Stimulated activated CD8-positive, alpha-beta memory T cell treated with anti-CD3 and anti-CD28 coated beads, Interleukin-7, amount 100 ng/mL, for 24 hours (primary cell): ENCODE measurements at regions not wholly inside any gene's neighbourhood (a gene's known extent, or its start where the extent isn't known, plus 50 kb on each side); places are given as distances from the start of the nearest gene placed in this dataset.
"Not testable (repeated sequence)": the region's sequence is repeated elsewhere in the genome, so short reads cannot be mapped to it uniquely, and the experiment has no call there.

ENCODE experiments used
- DNase-seq: peaks from one replicate; pipeline ENCODE4 v3.0.0-alpha.2; 2020; ENCODE audit warnings: low read depth

DNA sequence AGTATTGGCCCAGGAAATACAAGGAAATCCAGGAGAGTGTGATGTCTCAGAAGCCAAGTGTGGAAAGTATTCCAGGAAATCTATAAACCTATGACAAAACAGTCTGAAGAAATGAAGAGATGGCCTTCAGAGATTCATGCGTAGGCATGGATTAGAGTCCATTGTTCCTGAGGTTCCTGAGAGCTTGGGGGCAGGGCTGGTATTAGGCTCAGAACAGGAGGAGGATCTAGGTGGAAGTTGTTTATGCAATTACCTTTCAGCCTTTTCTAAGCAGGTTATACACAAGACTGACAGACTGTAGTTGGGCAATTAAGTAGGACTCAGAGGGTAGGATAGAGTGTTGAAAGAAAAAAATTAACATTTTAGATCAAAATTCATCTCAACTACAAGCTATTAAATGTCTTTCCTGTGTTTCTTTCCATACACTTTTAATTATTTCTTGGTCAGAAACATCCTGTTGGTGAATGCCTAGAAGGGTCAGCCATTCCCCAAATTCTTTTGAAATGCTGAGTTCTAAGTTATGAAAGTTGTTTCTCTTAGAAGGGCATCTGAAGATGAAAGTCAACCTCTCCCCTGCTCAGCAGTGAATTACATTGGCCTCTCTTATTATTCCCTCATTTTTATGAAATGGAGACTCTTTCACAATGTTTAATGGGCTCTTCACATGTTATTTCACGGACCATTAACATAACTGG lies 201.2 kb upstream of the MYLIP start:
- DNase-seq = no peak

DNA sequence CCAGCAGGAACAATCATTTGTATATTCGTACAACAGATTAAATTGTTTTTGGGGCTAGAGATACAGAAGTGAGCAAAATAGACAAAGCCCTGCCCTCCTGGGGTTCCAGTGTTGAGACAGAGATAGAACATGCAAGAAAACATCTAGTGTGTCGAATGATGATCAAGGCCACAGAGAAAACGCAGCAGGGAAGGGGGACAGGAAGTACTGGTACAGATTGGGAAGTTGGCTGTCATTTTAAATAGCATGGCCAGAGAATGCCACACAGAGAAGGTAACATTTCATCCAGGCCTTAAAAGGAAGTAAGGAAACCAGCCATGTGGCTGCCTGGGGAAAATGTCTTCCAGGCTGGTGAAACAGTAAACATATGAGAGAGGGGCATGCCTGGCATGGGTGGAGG lies 202.6 kb upstream of the MYLIP start:
- no peak for DNase-seq

GRCh38 chr6:15924893-15925292 lies 204.0 kb upstream of the MYLIP start:
- no peak for DNase-seq

DNA sequence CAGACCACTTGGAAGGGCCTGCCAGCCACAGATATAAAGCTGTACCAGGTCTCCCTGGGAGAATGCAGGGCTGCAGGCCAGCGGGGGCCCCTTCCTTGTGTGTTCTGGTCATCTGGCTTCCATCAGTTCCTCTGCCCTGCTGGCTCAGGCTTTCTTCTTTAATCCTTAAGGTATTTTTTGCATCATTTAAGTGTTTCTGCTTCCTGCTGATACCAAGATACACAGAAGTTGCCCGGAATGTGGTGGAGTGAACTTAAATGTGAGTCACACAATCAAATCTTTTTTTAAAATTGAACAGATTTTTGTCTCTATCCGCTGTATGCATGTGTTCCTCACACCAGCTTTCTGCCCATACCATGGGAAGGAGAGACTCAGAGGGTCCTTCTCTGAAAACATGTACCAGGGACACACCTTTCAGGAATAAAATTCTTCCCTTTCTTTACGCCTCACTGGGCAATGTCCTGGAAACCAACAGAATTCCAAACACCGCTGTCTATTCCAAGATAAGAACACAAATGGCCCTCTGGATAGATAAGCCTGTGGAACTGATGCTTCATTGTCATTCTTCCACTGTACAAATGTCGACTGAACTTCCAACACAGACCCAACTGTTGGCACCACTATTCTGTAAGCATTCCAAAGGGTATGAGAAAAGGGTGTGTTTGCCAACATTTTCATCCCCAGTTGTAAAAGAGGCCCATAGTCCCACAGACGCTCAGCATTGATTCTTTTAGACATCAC lies 206.2 kb upstream of the MYLIP start:
- no peak for DNase-seq

GRCh38 chr6:15921243-15921642 lies 207.6 kb upstream of the MYLIP start:
- no peak for DNase-seq

DNA sequence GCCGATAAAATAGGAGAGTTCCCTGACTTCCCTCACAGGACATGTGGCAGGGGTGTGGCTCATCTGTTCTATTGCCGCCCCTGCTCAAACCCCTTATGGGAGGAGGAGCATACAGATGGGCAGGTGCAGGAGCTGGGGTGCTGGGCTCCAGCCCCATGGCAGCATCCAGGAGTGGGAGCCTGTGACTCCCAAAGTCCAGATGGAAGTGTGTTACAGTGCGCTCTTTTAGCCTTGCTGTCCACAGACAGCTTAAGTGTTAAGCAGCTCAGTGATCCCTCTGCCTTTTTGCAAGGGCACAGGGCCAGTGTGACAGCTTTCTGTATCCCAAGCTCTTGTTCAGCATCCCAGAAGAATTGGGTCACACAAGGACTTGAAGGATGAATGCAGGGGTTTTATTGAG lies 212.3 kb upstream of the MYLIP start:
- DNase-seq = no peak

GRCh38 chr6:15915508-15916178 lies 213.2 kb upstream of the MYLIP start:
- no peak for DNase-seq

DNA sequence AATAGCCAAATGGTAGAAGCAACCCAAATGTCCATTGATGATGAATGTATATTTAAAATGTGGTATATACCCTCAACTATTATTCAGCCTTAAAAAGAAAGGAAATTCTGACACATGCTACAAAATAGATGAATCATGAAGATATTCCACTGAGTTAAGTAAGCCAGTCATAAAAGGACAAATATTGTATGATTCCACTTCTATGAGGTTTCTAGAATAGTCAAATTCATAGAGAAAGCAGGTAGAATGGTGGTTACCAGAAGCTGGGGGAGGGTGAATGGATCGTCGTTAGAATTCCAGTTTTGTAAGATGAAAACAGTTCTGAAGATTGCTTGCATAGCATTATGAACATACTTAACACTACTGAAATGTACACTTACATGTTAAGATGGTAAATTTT lies 214.3 kb upstream of the MYLIP start:
- no peak for DNase-seq

GRCh38 chr6:15913573-15913972 lies 215.3 kb upstream of the MYLIP start:
- no peak for DNase-seq

GRCh38 chr6:15912505-15913400 lies 216.1 kb upstream of the MYLIP start:
- DNase-seq = no peak

DNA sequence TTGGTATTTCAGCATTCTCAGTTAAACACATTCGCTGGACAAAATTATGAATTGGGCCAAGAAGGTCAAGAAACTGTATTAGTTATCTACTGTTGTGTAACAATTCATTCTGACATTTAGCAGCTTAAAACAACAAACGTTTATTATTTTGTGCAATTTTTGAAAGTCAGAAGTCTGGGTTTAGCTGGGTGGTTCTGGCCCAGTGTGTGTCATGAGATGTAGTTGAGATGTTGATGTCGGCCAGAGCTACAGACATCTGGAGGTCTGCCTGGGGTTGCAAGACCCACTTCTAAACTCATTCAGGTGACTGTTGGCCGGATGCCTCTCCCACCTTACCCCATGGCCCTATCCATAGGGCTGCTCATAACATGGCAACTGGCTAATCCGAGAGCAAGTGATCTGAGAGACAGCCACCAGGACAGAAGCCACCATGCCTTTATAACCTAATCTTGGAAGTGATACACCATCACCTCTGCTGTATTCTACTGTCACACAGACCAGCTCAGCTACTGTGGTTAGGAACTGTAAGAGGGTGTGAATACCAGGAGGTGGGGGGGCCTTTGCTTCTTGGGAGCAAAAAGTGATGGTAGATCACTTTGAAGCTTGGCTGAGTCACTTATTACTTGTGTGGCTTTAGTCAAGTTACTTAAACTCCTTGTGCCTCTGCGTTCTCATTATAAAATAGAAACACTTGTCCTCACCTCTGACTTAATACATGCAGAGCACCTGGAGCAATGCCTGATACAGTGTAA lies 217.0 kb upstream of the MYLIP start:
- no peak for DNase-seq

- no peak for DNase-seq
Measured at GRCh38 chr6:15909290-15910070, 219.4 kb upstream of the MYLIP start.

GRCh38 chr6:15908871-15909270 lies 220.0 kb upstream of the MYLIP start:
- no peak for DNase-seq

GRCh38 chr6:15907914-15908518 lies 220.9 kb upstream of the MYLIP start:
- no peak for DNase-seq

DNA sequence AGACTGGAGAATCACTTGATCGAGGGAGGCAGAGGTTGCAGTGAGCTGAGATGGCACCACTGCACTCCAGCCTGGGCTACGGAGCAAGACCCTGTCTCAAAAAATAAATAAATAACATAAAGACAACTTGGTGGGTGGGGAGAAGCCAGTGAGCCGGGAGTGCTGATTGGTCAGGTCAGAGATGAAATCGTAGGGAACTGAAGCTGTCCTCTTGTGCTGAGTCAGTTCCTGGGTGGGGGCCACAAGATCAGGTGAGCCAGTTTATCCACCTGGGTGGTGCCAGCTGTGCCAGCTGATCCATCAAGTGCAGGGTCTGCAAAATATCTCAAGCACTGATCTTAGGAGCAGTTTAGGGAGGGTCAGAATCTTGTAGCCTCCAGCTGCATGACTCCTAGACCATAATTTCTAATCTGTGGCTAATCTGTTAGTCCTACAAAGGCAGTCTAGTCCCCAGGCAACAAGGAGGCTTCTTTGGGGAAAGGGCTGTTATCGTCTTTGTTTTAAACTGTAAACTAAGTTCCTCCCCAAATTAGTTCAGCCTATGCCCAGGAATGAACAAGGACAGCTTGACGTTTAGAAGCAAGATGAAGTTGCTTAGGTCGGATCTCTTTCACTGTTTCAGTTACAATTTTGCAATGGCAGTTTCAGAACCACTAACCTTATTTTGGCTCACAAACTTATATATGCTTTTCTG lies 221.5 kb upstream of the MYLIP start:
- not testable (repeated sequence) for DNase-seq

DNA sequence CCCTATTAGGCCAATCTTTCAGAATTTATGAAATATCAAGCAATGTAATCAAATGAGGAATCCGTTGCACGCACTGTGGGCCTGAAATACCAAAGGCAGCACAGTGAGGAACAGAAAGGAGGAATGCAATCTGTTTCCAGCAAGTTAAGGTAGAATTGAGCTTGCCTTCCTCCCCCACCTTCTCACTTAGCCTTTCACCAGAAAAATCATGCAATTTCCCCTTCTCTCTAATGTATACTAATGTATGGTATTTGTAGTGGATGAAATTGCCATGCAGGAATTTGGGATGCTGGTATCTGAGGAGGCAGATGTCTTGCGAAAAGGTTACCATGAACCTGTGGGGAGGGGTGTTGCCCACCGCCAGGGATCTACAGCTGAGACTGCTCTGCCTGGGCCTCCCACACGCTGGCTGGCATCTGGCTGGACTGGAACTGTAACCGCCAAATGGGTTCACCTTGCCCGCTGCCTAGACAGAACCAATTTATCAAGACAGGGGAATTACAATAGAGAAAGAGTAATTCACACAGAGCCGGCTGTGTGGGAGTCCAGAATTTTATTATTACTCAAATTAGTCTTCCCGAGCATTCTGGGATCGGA lies 222.4 kb upstream of the MYLIP start:
- no peak for DNase-seq

DNA sequence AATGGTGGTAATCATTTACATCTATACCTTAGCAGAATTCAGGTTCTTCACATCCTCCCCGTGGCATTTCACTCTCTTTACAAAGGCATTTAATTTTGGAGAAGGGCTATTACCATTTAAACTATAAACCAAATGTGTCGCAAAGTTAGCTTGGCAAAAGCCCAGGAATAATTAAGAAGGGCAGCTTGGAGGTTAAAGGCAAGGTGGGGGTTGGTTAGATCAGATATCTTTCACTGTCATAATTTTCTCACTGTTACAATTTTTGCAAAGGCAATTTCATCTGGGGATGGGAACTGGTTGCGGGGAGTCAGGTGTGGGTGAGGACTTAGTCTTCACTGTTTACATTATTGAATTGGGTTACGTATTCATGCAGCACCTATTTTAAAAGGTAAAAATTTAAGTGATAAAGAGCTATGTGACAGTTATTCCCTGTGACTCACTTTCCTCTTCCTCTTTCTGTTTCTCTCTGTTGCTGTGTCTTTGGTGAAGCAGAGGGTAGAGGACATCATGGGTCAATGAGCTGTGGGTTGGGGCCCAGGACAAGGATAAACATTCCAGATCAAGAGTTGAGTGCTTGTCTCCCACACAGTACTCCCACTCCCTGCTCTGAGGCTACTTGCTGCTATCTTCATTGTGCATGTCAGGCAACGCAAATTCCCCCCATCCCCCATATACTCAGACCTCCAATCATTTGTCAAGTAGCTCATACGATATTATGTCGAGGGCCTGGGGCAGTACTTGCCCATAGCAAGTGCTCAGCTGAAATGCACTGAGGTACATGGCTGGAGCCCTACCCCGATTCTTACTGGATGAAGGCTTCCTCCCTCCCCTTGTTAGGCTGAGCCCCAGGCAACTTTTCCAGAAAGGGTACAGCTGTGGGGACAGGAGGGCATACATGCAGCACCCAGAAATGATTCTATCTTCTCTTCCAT lies 223.1 kb upstream of the MYLIP start:
- no peak for DNase-seq
